Transverse colon (tissue), 4 donors: ENCODE measurements at regions not wholly inside any gene's neighbourhood (a gene's known extent, or its start where the extent isn't known, plus 50 kb on each side); places are given as distances from the start of the nearest gene placed in this dataset.

Source experiments
- EP300 ChIP-seq: sonication (generic); formaldehyde crosslinking; IDR thresholded peaks from one replicate; pipeline ENCODE4 v1.6.1; 2017; ENCODE audit warnings: antibody characterized with exemption, low read depth
- POLR2A ChIP-seq: fragments of 450-650 bp; IDR thresholded peaks from one replicate; pipeline ENCODE4 v1.6.1; 2016; ENCODE audit warnings: antibody characterized with exemption, mild to moderate bottlenecking, moderate library complexity
- POLR2AphosphoS5 ChIP-seq, 3 donors: sonication (generic); formaldehyde crosslinking; IDR thresholded peaks; one replicate each; pipeline ENCODE4 v1.6.1; 2016; ENCODE audit warnings: antibody characterized with exemption in 3 of 3
- TF ChIP-seq, protein P1 (sequence below), 5 experiments: fragments of 200-600 bp in 3 of 5; fragments of 450-650 bp in 2 of 5; sonication (generic) in 3 of 5; IDR thresholded peaks; 1 replicate in 2 of 5; 2 replicates in 3 of 5; pipeline ENCODE4 v1.5.1; 2016 to 2017; ENCODE audit warnings: antibody characterized with exemption in 5 of 5, inconsistent platforms in 3 of 5, mild to moderate bottlenecking in 2 of 5, moderate library complexity in 1 of 5

DNA sequence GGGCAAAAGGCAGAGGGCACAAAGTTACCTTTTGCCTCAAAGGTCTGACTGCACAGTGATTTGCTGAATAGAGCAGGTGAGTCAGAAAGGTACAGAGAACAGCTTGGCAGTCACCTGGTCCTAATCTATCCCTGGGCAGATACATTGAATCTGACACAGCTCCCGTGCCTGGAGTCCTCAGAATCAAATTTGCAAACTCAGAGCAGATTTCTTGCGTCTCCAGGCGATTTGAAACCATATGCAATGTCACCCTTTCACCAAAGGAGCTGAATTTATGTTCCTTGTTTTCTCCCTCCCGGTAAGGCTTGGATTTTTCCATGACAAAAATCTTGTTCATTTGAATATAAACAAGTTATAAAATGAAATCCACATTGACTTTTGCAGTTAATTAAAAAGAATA, 81.6 kb upstream of the SNAP25 start:
- TF ChIP-seq, protein P1, sequence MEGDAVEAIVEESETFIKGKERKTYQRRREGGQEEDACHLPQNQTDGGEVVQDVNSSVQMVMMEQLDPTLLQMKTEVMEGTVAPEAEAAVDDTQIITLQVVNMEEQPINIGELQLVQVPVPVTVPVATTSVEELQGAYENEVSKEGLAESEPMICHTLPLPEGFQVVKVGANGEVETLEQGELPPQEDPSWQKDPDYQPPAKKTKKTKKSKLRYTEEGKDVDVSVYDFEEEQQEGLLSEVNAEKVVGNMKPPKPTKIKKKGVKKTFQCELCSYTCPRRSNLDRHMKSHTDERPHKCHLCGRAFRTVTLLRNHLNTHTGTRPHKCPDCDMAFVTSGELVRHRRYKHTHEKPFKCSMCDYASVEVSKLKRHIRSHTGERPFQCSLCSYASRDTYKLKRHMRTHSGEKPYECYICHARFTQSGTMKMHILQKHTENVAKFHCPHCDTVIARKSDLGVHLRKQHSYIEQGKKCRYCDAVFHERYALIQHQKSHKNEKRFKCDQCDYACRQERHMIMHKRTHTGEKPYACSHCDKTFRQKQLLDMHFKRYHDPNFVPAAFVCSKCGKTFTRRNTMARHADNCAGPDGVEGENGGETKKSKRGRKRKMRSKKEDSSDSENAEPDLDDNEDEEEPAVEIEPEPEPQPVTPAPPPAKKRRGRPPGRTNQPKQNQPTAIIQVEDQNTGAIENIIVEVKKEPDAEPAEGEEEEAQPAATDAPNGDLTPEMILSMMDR (IDR thresholded peaks at IDR 0.05): no peak
- TF ChIP-seq POLR2A (no peak), POLR2AphosphoS5 (IDR thresholded peaks at IDR 0.05) (no peak), EP300 (no peak)
